Cerebellar cortex (tissue), 1 donor: ENCODE measurements at regions not wholly inside any gene's neighbourhood (a gene's known extent, or its start where the extent isn't known, plus 50 kb on each side); places are given as distances from the start of the nearest gene placed in this dataset.

ENCODE experiments used
- DNase-seq: peaks from one replicate; pipeline ENCODE4 v3.0.0-alpha.2; 2015; ENCODE audit warnings: low spot score

GRCh38 chrX:6694221-6694620 is 159.3 kb upstream of the VCX3A start:
- no peak for DNase-seq

- DNase-seq: no peak
Observed at GRCh38 chrX:6693051-6693450, 158.1 kb upstream of the VCX3A start.

GRCh38 chrX:6685489-6685888 is 150.6 kb upstream of the VCX3A start:
- no peak for DNase-seq

GRCh38 chrX:6683353-6683752 is 148.4 kb upstream of the VCX3A start:
- DNase-seq: no peak

GRCh38 chrX:6681521-6682145 is 146.7 kb upstream of the VCX3A start:
- no peak for DNase-seq

- no peak for DNase-seq
Observed at GRCh38 chrX:6679988-6680387, 145.1 kb upstream of the VCX3A start.

GRCh38 chrX:6679550-6679949 is 144.6 kb upstream of the VCX3A start:
- no peak for DNase-seq

GRCh38 chrX:6678313-6678712 is 143.4 kb upstream of the VCX3A start:
- no peak for DNase-seq

- no peak for DNase-seq
Observed at GRCh38 chrX:6674734-6675133, 139.8 kb upstream of the VCX3A start.

- no peak for DNase-seq
Observed at GRCh38 chrX:6667048-6667768, 132.3 kb upstream of the VCX3A start.

- DNase-seq: no peak
Observed at GRCh38 chrX:6666624-6667023, 131.7 kb upstream of the VCX3A start.

GRCh38 chrX:6661736-6662135 is 126.8 kb upstream of the VCX3A start:
- DNase-seq: no peak

GRCh38 chrX:6660567-6661264 is 125.8 kb upstream of the VCX3A start:
- no peak for DNase-seq

GRCh38 chrX:6645216-6645615 is 110.3 kb upstream of the VCX3A start:
- no peak for DNase-seq

- DNase-seq: no peak
Observed at GRCh38 chrX:6644411-6644810, 109.5 kb upstream of the VCX3A start.

GRCh38 chrX:6640727-6641126 is 105.8 kb upstream of the VCX3A start:
- no peak for DNase-seq

GRCh38 chrX:6614506-6614905 is 79.6 kb upstream of the VCX3A start:
- no peak for DNase-seq

GRCh38 chrX:6599230-6599860 is 64.4 kb upstream of the VCX3A start:
- no peak for DNase-seq
